ENCODE measurements at regions not wholly inside any gene's neighbourhood (a gene's known extent, or its start where the extent isn't known, plus 50 kb on each side); places are given as distances from the start of the nearest gene placed in this dataset.

GRCh38 chr1:36639461-36639860, 156.7 kb upstream of the CSF3R start:
- Histone ChIP-seq H3K56ac (ENCODE audit: extremely low read depth, insufficient read depth, low read length) (no peak overlapping the region), H3K9me1 (ENCODE audit: insufficient read depth, low read length) (no peaks in the 10 kb centered on the region; the same call in 1 of the 2 replicates), H2BK5ac (ENCODE audit: low read depth, low read length, poor library complexity, severe bottlenecking) (no peak overlapping the region), H3K9me3 (ENCODE audit: control insufficient read depth, insufficient read depth, low read length) (no peaks in the 10 kb centered on the region), H3K36me3 (ENCODE audit: control insufficient read depth, insufficient read depth, low read length) (no peaks in the 10 kb centered on the region), H3K23ac (ENCODE audit: low read depth, low read length) (no peak overlapping the region), H3K4me3 (ENCODE audit: insufficient read depth, low read depth, low read length) (no peak overlapping the region), H3K79me1 (ENCODE audit: low read depth in 1 of 2, low read length in 2 of 2) (no peaks in the 10 kb centered on the region), H2BK15ac (ENCODE audit: low read depth, low read length) (no peak overlapping the region), H2BK120ac (ENCODE audit: low read depth, low read length) (no peak overlapping the region), H3K4ac (ENCODE audit: low read depth, low read length) (no peak overlapping the region), H3K4me2 (ENCODE audit: low read depth, low read length) (no peak overlapping the region), H2AK9ac (replicated peaks; ENCODE audit: low read depth, low read length, poor library complexity) (no peak overlapping the region), H3K4me1 (ENCODE audit: control insufficient read depth, insufficient read depth, low read length) (peaks cover 3% of the 10 kb centered on the region; the same call in 1 of the 2 replicates), H2AK5ac (ENCODE audit: low read depth, low read length) (no peak overlapping the region), H3K18ac (ENCODE audit: low read depth, low read length) (no peak overlapping the region), H3K27ac (ENCODE audit: insufficient read depth, low read length) (no peak overlapping the region), H3K27me3 (ENCODE audit: control insufficient read depth, insufficient read depth, low read length) (no peaks in the 10 kb centered on the region), H4K91ac (ENCODE audit: insufficient read depth, low read depth, low read length) (no peak overlapping the region), H2AFZ (replicated peaks; ENCODE audit: low read length, poor library complexity) (no peak overlapping the region), H2BK20ac (ENCODE audit: low read depth, low read length) (no peak overlapping the region), H4K8ac (ENCODE audit: low read depth in 2 of 2, low read length in 2 of 2) (no peak overlapping the region), H3K9ac (ENCODE audit: low read depth, low read length) (no peak overlapping the region), H4K5ac (ENCODE audit: low read depth, low read length) (no peak overlapping the region), H3K14ac (replicated peaks; ENCODE audit: low read depth, low read length) (no peak overlapping the region), H4K20me1 (ENCODE audit: insufficient read depth, low read length) (no peaks in the 10 kb centered on the region; the same call in 1 of the 2 replicates)
- dilution Hi-C loops (cut with HindIII; ENCODE audit: low sequenced_read_pairs, unreplicated experiment) (no loop called here), in situ Hi-C loops (cut with MboI; ENCODE audit: low sequenced_read_pairs) (no loop called here), intact Hi-C loops (cut with micrococcal nuclease) (no loop called here)
- DNase-seq, result no peak
- BruUV-seq (replicated peaks), result no TSS peak
- ChIA-PET CTCF (interaction anchor here (0.8 to 1.1 kb wide), 2 partner anchors 12 to 64 kb away, joined by 3 read pairs; no protein-coding TSS in a partner anchor), POLR2A (ENCODE audit: unreplicated experiment) (no interaction called here)
- 100% methylated on average over 1 of the region's 2 CpGs; no CpG with 5 or more reads in 1 of the 2 experiments for WGBS, 2 experiments (ENCODE audit: extremely low coverage in 2 of 2, insufficient read length in 1 of 2)
- ATAC-seq (ENCODE audit: low read depth), result no peak
- no peak for TF ChIP-seq USF2 (IDR thresholded peaks at IDR 0.05; ENCODE audit: low read depth, low read length)
- no peak for TF ChIP-seq BHLHE40 (IDR thresholded peaks at IDR 0.05; ENCODE audit: low read depth, low read length)
- no peak for TF ChIP-seq NFE2L2 (IDR thresholded peaks at IDR 0.05; ENCODE audit: low read depth, low read length)
- no peak for TF ChIP-seq SMC3 (IDR thresholded peaks at IDR 0.05; ENCODE audit: low read depth, low read length)
- TF ChIP-seq CEBPB (IDR thresholded peaks at IDR 0.05; ENCODE audit: low read depth, low read length), result no peak
- no peak for TF ChIP-seq POLR2A (IDR thresholded peaks at IDR 0.05; ENCODE audit: low read depth, low read length)
- TF ChIP-seq FOS (IDR thresholded peaks at IDR 0.05; ENCODE audit: low read depth, low read length), result no peak

Data from IMR-90 (cell line).